Hematopoietic multipotent progenitor cell (in vitro differentiated cells): ENCODE measurements at regions not wholly inside any gene's neighbourhood (a gene's known extent, or its start where the extent isn't known, plus 50 kb on each side); places are given as distances from the start of the nearest gene placed in this dataset.

ENCODE experiments used
- DNase-seq, 3 donors: peaks; one replicate each; pipeline ENCODE4 v3.0.0-alpha.2; 2011 to 2015; ENCODE audit warnings: low read depth in 2 of 3, low spot score in 2 of 3

- DNase-seq: no peak
Observed at GRCh38 chr5:27252911-27253310, 214.5 kb upstream of the CDH9 start.

GRCh38 chr5:27242258-27242626, 203.9 kb upstream of the CDH9 start:
- no peak for DNase-seq

GRCh38 chr5:27241564-27242257, 203.3 kb upstream of the CDH9 start:
- DNase-seq: peak in 2 of 3 donors; percentile 63 to 92

GRCh38 chr5:27240791-27241190, 202.4 kb upstream of the CDH9 start:
- no peak for DNase-seq

- DNase-seq: no peak
Observed at GRCh38 chr5:27234916-27235315, 196.5 kb upstream of the CDH9 start.

GRCh38 chr5:27221410-27221809, 183.0 kb upstream of the CDH9 start:
- no peak for DNase-seq

GRCh38 chr5:27220752-27221151, 182.4 kb upstream of the CDH9 start:
- no peak for DNase-seq

GRCh38 chr5:27217977-27218376, 179.6 kb upstream of the CDH9 start:
- no peak for DNase-seq

- DNase-seq: no peak
Observed at GRCh38 chr5:27217155-27217956, 179.0 kb upstream of the CDH9 start.

- DNase-seq: no peak
Observed at GRCh38 chr5:27216367-27216950, 178.1 kb upstream of the CDH9 start.

- no peak for DNase-seq
Observed at GRCh38 chr5:27208051-27208450, 169.7 kb upstream of the CDH9 start.

GRCh38 chr5:27191786-27192510, 153.6 kb upstream of the CDH9 start:
- no peak for DNase-seq

GRCh38 chr5:27172693-27173092, 134.3 kb upstream of the CDH9 start:
- peak in 1 of 3 donors; percentile 26 for DNase-seq

- DNase-seq: peak in 2 of 3 donors; percentile 94 to 98
Observed at GRCh38 chr5:27171761-27172261, 133.4 kb upstream of the CDH9 start.

- no peak for DNase-seq
Observed at GRCh38 chr5:27158775-27159174, 120.4 kb upstream of the CDH9 start.

GRCh38 chr5:27158171-27158570, 119.8 kb upstream of the CDH9 start:
- no peak for DNase-seq

- no peak for DNase-seq
Observed at GRCh38 chr5:27144456-27144855, 106.1 kb upstream of the CDH9 start.

- no peak for DNase-seq
Observed at GRCh38 chr5:27140831-27141230, 102.4 kb upstream of the CDH9 start.

- DNase-seq: no peak
Observed at GRCh38 chr5:27130587-27130986, 92.2 kb upstream of the CDH9 start.

GRCh38 chr5:27129926-27130325, 91.5 kb upstream of the CDH9 start:
- DNase-seq: no peak

- DNase-seq: no peak
Observed at GRCh38 chr5:27125856-27126255, 87.5 kb upstream of the CDH9 start.
